DND-41 (cell line): ENCODE measurements at regions not wholly inside any gene's neighbourhood (a gene's known extent, or its start where the extent isn't known, plus 50 kb on each side); places are given as distances from the start of the nearest gene placed in this dataset.

Experiments
- ATAC-seq: fragments of 200-7000 bp; cut with Tn5 transposase; 3 replicates; pipeline ENCODE4 v1.9.1; 2021; ENCODE audit warnings: low read depth; ENCODE audit not compliant: insufficient read depth
- DNase-seq: peaks from one replicate; pipeline ENCODE4 v3.0.0-alpha.2; 2020
- H2AFZ ChIP-seq: 2 replicates; pipeline ENCODE4 v1.6.0; 2012; ENCODE audit warnings: low read depth, low read length
- H3K27ac ChIP-seq: 2 replicates; pipeline ENCODE4 v1.5.1; 2012; ENCODE audit warnings: low read length, inconsistent platforms
- H3K27me3 ChIP-seq: fragments of 200-600 bp; sonication (generic); 2 replicates; pipeline ENCODE4 v1.6.0; 2012; ENCODE audit warnings: low read length, mild to moderate bottlenecking, inconsistent platforms; ENCODE audit not compliant: insufficient read depth, poor library complexity
- H3K36me3 ChIP-seq: 2 replicates; pipeline ENCODE4 v1.5.1; 2012; ENCODE audit warnings: low read length, inconsistent platforms; ENCODE audit not compliant: insufficient read depth
- H3K4me1 ChIP-seq: 2 replicates; pipeline ENCODE4 v1.5.1; 2012; ENCODE audit warnings: mild to moderate bottlenecking, low read length; ENCODE audit not compliant: insufficient read depth
- H3K4me2 ChIP-seq: 2 replicates; pipeline ENCODE4 v1.6.0; 2012; ENCODE audit warnings: mild to moderate bottlenecking, moderate library complexity, low read length, inconsistent platforms; ENCODE audit not compliant: insufficient read depth
- H3K4me3 ChIP-seq, 2 experiments: fragments of 200-600 bp in 1 of 2; shearing (Covaris generic) in 1 of 2; 2 replicates each; pipeline ENCODE4 v1.5.1; 2012 to 2016; ENCODE audit warnings: inconsistent platforms in 2 of 2, low read length in 2 of 2, mild to moderate bottlenecking in 2 of 2, low read depth in 1 of 2, moderate library complexity in 1 of 2
- H3K79me2 ChIP-seq: 2 replicates; pipeline ENCODE4 v1.6.0; 2012; ENCODE audit warnings: low read length, inconsistent platforms; ENCODE audit not compliant: insufficient read depth
- H3K9ac ChIP-seq: 2 replicates; pipeline ENCODE4 v1.6.0; 2012; ENCODE audit warnings: low read depth, mild to moderate bottlenecking, inconsistent platforms, low read length, moderate library complexity
- H3K9me3 ChIP-seq: 2 replicates; pipeline ENCODE4 v1.5.1; 2012; ENCODE audit warnings: low read length, moderate library complexity, mild to moderate bottlenecking, inconsistent platforms; ENCODE audit not compliant: insufficient read depth, severe bottlenecking
- H4K20me1 ChIP-seq: 2 replicates; pipeline ENCODE4 v1.6.0; 2012; ENCODE audit warnings: low read length; ENCODE audit not compliant: insufficient read depth
- EZH2 ChIP-seq: IDR thresholded peaks from 3 replicates; pipeline ENCODE4 v1.6.1; 2012; ENCODE audit warnings: borderline replicate concordance, low read depth, mild to moderate bottlenecking, moderate library complexity, low read length, inconsistent platforms; ENCODE audit not compliant: severe bottlenecking
- TF ChIP-seq, protein P1 (sequence below): IDR thresholded peaks from 2 replicates; pipeline ENCODE4 v1.5.1; 2012; ENCODE audit warnings: borderline replicate concordance, low read length, moderate library complexity, mild to moderate bottlenecking; ENCODE audit not compliant: poor library complexity, severe bottlenecking; ENCODE audit errors: extremely low read depth

DNA sequence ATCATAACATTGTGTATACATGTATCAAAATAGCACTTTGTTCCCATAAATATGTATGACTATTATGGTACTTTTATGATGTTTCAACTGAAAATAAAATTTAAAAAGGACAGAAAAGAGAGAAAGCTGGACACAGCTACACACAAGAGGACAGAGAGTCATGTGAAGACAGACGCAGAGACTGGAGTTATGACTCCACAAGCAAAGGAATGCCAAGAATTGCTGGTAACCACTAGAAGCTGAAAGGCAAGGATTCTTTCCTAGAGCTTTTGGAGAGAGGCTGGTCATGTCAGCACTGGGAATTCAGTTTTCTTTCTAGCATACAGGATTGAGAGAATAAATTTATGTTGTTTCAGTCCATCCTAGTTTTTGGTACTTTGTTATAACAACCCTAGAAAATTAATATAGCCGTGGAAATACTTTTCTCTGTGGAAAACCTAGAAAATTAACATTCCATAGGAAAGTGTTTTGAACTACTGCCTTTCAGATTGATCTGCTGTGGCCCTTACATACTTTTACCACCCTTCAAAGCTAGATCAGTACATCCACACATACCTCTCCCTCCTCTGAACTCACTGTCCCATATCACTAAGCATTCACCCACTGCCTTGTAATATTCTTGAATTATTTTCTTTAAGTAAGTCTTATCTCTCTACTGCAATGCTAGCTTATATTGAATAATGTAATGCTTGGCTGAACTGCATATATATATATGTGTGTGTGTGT, 575.3 kb downstream of the IPMK start:
- H3K27me3 ChIP-seq: no peaks in the 10 kb centered on the region
- H3K4me3 ChIP-seq: no peak overlapping the region
- no peaks in the 10 kb centered on the region for H4K20me1 ChIP-seq
- H3K4me2 ChIP-seq: no peak overlapping the region
- TF ChIP-seq, protein P1, sequence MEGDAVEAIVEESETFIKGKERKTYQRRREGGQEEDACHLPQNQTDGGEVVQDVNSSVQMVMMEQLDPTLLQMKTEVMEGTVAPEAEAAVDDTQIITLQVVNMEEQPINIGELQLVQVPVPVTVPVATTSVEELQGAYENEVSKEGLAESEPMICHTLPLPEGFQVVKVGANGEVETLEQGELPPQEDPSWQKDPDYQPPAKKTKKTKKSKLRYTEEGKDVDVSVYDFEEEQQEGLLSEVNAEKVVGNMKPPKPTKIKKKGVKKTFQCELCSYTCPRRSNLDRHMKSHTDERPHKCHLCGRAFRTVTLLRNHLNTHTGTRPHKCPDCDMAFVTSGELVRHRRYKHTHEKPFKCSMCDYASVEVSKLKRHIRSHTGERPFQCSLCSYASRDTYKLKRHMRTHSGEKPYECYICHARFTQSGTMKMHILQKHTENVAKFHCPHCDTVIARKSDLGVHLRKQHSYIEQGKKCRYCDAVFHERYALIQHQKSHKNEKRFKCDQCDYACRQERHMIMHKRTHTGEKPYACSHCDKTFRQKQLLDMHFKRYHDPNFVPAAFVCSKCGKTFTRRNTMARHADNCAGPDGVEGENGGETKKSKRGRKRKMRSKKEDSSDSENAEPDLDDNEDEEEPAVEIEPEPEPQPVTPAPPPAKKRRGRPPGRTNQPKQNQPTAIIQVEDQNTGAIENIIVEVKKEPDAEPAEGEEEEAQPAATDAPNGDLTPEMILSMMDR: no peak
- TF ChIP-seq EZH2: no peak
- H2AFZ ChIP-seq: no peak overlapping the region
- H3K4me1 ChIP-seq: no peaks in the 10 kb centered on the region
- ATAC-seq (no peak), DNase-seq (no peak)
- H3K9me3 ChIP-seq: no peaks in the 10 kb centered on the region
- no peaks in the 10 kb centered on the region for H3K79me2 ChIP-seq
- H3K27ac ChIP-seq: no peak overlapping the region
- H3K9ac ChIP-seq: no peak overlapping the region
- no peaks in the 10 kb centered on the region for H3K36me3 ChIP-seq

DNA sequence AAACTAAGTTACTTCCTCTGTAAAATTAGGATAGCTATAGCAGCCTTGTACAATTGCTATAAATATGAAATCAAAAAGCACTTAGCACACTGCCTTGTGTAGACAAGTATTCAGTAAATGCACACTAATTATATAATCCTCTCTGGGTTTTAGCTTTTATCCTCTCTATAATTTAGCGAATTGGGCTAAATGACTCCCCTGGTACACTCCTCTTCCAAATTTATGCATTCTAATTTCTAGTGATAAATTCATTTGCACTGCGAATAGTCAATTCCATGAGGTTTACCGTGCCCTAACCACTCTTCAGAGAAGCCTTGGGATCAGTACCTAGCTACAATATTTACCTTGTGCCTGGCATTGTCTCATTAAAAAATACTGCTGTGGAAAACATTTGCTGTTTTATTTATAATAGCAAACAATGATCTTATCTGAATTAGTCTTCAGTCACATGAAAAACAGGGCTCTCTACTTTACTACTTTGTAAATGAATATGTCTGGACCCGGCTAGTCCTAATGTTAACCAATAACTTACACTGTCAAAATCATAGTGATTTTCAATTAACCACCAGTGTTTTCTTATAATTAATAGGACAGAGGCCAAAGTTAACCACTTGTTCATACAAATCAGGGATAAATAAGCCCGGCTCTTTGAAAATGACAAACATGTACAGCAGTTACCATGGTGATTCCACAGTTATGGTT, 577.9 kb downstream of the IPMK start:
- no peak for TF ChIP-seq EZH2
- TF ChIP-seq, protein P1: no peak
- H3K79me2 ChIP-seq: no peaks in the 10 kb centered on the region
- H4K20me1 ChIP-seq: no peaks in the 10 kb centered on the region
- no peaks in the 10 kb centered on the region for H3K36me3 ChIP-seq
- H3K4me1 ChIP-seq: no peaks in the 10 kb centered on the region
- no peak for DNase-seq
- H3K27ac ChIP-seq: no peak overlapping the region
- H3K9ac ChIP-seq: no peak overlapping the region
- no peak for ATAC-seq
- no peaks in the 10 kb centered on the region for H3K9me3 ChIP-seq
- no peaks in the 10 kb centered on the region for H3K27me3 ChIP-seq
- no peak overlapping the region for H2AFZ ChIP-seq
- no peak overlapping the region for H3K4me2 ChIP-seq
- no peak overlapping the region for H3K4me3 ChIP-seq

DNA sequence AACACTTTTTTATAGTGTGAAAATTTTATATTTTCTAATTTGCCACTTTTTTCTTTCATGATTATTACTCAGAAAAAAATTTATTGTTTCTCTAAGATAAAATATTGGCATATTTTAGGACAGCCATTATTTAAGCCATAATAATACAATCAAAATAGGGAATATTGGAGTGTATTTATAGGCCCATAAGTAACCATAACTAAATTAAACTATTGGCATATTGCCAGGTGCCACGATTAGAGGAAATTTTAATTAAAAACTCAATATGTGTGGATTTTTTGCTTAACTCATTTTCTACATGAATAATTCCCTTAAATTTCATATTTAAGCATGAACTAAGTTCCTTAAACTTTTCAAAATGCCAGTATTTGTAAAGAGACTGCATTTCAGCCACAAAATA, 587.8 kb downstream of the IPMK start:
- H3K9ac ChIP-seq: no peak overlapping the region
- TF ChIP-seq EZH2: no peak
- TF ChIP-seq, protein P1: no peak
- H3K4me1 ChIP-seq: no peaks in the 10 kb centered on the region
- no peaks in the 10 kb centered on the region for H3K79me2 ChIP-seq
- ATAC-seq: no peak
- no peaks in the 10 kb centered on the region for H3K9me3 ChIP-seq
- no peak overlapping the region for H2AFZ ChIP-seq
- H3K4me3 ChIP-seq: no peak overlapping the region
- no peaks in the 10 kb centered on the region for H4K20me1 ChIP-seq
- no peak for DNase-seq
- no peaks in the 10 kb centered on the region for H3K36me3 ChIP-seq
- H3K27ac ChIP-seq: no peak overlapping the region
- no peak overlapping the region for H3K4me2 ChIP-seq
- no peaks in the 10 kb centered on the region for H3K27me3 ChIP-seq
